WTC11 (cell line): ENCODE measurements at regions not wholly inside any gene's neighbourhood (a gene's known extent, or its start where the extent isn't known, plus 50 kb on each side); places are given as distances from the start of the nearest gene placed in this dataset.

Source experiments
- ELF4 ChIP-seq: sonication (generic); formaldehyde crosslinking; IDR thresholded peaks from 2 replicates; pipeline ENCODE4 v1.8.1; 2022; ENCODE audit warnings: low read depth, mild to moderate bottlenecking, moderate library complexity, missing genetic modification reagents
- GABPB1 ChIP-seq: sonication (generic); formaldehyde crosslinking; IDR thresholded peaks from 2 replicates; pipeline ENCODE4 v1.8.1; 2023; ENCODE audit warnings: mild to moderate bottlenecking, missing genetic modification reagents
- NFYB ChIP-seq: sonication (generic); formaldehyde crosslinking; conservative IDR thresholded peaks from 2 replicates; pipeline ENCODE4 v1.8.0; 2022; ENCODE audit warnings: low read depth, missing genetic modification reagents
- SP1 ChIP-seq: sonication (generic); formaldehyde crosslinking; conservative IDR thresholded peaks from 2 replicates; pipeline ENCODE4 v1.8.1; 2022; ENCODE audit warnings: missing genetic modification reagents
- TEAD1 ChIP-seq: sonication (generic); formaldehyde crosslinking; IDR thresholded peaks from 2 replicates; pipeline ENCODE4 v1.8.0; 2022; ENCODE audit warnings: mild to moderate bottlenecking, missing genetic modification reagents
- TF ChIP-seq, protein P1 (sequence below): sonication (generic); formaldehyde crosslinking; IDR thresholded peaks from 2 replicates; pipeline ENCODE4 v1.8.1; 2023; ENCODE audit warnings: mild to moderate bottlenecking, missing genetic modification reagents, moderate library complexity
- TF ChIP-seq, protein P2 (sequence below): sonication (generic); formaldehyde crosslinking; IDR thresholded peaks from 2 replicates; pipeline ENCODE4 v1.8.1; 2023; ENCODE audit warnings: mild to moderate bottlenecking, missing genetic modification reagents, borderline replicate concordance
- TF ChIP-seq, protein P3 (sequence below): fragments of 200-600 bp; IDR thresholded peaks from 2 replicates; pipeline ENCODE4 v1.8.0; 2022; ENCODE audit warnings: antibody characterized with exemption
- TF ChIP-seq, protein P4 (sequence below): sonication (generic); formaldehyde crosslinking; IDR thresholded peaks from 2 replicates; pipeline ENCODE4 v1.8.1; 2022; ENCODE audit warnings: missing genetic modification reagents, borderline replicate concordance
- TF ChIP-seq, protein P5 (sequence below): fragments of 250-450 bp; sonication (Bioruptor Pico); IDR thresholded peaks from 2 replicates; pipeline ENCODE4 v1.9.0; 2021; ENCODE audit warnings: mild to moderate bottlenecking
- TF ChIP-seq, protein P6 (sequence below): sonication (generic); formaldehyde crosslinking; IDR thresholded peaks from 2 replicates; pipeline ENCODE4 v1.8.0; 2022; ENCODE audit warnings: mild to moderate bottlenecking, missing genetic modification reagents
- TF ChIP-seq, protein P7 (sequence below): sonication (generic); formaldehyde crosslinking; conservative IDR thresholded peaks from 2 replicates; pipeline ENCODE4 v1.8.1; 2023; ENCODE audit warnings: mild to moderate bottlenecking, low read depth, missing genetic modification reagents, moderate library complexity

DNA sequence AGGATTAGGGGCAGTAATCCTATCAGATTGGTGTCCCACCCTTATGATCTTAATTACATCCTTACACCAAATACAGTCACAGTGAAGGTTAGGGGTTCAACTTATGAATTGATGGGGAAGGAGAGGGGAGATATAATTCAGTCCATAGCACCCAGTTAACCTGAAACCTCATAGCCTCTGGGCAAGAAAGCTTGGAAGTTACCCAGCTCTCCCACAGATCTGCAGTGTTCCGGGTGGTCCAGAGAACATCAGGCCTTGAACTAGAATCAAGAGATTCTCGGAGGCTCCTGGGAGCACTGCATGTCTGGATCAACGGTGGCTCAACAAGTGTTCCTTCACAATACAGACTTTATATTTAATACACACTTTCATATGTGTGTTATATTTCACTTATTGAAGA is 392.6 kb upstream of the MARCKS start:
- TF ChIP-seq, protein P1, sequence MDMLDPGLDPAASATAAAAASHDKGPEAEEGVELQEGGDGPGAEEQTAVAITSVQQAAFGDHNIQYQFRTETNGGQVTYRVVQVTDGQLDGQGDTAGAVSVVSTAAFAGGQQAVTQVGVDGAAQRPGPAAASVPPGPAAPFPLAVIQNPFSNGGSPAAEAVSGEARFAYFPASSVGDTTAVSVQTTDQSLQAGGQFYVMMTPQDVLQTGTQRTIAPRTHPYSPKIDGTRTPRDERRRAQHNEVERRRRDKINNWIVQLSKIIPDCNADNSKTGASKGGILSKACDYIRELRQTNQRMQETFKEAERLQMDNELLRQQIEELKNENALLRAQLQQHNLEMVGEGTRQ (CRISPR knock-in tag): no peak
- TF ChIP-seq, protein P2, sequence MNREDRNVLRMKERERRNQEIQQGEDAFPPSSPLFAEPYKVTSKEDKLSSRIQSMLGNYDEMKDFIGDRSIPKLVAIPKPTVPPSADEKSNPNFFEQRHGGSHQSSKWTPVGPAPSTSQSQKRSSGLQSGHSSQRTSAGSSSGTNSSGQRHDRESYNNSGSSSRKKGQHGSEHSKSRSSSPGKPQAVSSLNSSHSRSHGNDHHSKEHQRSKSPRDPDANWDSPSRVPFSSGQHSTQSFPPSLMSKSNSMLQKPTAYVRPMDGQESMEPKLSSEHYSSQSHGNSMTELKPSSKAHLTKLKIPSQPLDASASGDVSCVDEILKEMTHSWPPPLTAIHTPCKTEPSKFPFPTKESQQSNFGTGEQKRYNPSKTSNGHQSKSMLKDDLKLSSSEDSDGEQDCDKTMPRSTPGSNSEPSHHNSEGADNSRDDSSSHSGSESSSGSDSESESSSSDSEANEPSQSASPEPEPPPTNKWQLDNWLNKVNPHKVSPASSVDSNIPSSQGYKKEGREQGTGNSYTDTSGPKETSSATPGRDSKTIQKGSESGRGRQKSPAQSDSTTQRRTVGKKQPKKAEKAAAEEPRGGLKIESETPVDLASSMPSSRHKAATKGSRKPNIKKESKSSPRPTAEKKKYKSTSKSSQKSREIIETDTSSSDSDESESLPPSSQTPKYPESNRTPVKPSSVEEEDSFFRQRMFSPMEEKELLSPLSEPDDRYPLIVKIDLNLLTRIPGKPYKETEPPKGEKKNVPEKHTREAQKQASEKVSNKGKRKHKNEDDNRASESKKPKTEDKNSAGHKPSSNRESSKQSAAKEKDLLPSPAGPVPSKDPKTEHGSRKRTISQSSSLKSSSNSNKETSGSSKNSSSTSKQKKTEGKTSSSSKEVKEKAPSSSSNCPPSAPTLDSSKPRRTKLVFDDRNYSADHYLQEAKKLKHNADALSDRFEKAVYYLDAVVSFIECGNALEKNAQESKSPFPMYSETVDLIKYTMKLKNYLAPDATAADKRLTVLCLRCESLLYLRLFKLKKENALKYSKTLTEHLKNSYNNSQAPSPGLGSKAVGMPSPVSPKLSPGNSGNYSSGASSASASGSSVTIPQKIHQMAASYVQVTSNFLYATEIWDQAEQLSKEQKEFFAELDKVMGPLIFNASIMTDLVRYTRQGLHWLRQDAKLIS (CRISPR knock-in tag): no peak
- TF ChIP-seq TEAD1 (no peak), ELF4 (CRISPR knock-in tag) (no peak), GABPB1 (CRISPR knock-in tag) (no peak), SP1 (CRISPR knock-in tag) (no peak), NFYB (CRISPR knock-in tag) (no peak)
- TF ChIP-seq, protein P3, sequence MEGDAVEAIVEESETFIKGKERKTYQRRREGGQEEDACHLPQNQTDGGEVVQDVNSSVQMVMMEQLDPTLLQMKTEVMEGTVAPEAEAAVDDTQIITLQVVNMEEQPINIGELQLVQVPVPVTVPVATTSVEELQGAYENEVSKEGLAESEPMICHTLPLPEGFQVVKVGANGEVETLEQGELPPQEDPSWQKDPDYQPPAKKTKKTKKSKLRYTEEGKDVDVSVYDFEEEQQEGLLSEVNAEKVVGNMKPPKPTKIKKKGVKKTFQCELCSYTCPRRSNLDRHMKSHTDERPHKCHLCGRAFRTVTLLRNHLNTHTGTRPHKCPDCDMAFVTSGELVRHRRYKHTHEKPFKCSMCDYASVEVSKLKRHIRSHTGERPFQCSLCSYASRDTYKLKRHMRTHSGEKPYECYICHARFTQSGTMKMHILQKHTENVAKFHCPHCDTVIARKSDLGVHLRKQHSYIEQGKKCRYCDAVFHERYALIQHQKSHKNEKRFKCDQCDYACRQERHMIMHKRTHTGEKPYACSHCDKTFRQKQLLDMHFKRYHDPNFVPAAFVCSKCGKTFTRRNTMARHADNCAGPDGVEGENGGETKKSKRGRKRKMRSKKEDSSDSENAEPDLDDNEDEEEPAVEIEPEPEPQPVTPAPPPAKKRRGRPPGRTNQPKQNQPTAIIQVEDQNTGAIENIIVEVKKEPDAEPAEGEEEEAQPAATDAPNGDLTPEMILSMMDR: no peak
- TF ChIP-seq, protein P4, sequence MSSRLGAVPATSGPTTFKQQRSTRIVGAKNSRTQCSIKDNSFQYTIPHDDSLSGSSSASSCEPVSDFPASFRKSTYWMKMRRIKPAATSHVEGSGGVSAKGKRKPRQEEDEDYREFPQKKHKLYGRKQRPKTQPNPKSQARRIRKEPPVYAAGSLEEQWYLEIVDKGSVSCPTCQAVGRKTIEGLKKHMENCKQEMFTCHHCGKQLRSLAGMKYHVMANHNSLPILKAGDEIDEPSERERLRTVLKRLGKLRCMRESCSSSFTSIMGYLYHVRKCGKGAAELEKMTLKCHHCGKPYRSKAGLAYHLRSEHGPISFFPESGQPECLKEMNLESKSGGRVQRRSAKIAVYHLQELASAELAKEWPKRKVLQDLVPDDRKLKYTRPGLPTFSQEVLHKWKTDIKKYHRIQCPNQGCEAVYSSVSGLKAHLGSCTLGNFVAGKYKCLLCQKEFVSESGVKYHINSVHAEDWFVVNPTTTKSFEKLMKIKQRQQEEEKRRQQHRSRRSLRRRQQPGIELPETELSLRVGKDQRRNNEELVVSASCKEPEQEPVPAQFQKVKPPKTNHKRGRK (CRISPR knock-in tag): no peak
- TF ChIP-seq, protein P5, sequence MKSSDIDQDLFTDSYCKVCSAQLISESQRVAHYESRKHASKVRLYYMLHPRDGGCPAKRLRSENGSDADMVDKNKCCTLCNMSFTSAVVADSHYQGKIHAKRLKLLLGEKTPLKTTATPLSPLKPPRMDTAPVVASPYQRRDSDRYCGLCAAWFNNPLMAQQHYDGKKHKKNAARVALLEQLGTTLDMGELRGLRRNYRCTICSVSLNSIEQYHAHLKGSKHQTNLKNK (CRISPR knock-in tag): no peak
- TF ChIP-seq, protein P6, sequence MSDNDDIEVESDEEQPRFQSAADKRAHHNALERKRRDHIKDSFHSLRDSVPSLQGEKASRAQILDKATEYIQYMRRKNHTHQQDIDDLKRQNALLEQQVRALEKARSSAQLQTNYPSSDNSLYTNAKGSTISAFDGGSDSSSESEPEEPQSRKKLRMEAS (CRISPR knock-in tag): no peak
- TF ChIP-seq, protein P7, sequence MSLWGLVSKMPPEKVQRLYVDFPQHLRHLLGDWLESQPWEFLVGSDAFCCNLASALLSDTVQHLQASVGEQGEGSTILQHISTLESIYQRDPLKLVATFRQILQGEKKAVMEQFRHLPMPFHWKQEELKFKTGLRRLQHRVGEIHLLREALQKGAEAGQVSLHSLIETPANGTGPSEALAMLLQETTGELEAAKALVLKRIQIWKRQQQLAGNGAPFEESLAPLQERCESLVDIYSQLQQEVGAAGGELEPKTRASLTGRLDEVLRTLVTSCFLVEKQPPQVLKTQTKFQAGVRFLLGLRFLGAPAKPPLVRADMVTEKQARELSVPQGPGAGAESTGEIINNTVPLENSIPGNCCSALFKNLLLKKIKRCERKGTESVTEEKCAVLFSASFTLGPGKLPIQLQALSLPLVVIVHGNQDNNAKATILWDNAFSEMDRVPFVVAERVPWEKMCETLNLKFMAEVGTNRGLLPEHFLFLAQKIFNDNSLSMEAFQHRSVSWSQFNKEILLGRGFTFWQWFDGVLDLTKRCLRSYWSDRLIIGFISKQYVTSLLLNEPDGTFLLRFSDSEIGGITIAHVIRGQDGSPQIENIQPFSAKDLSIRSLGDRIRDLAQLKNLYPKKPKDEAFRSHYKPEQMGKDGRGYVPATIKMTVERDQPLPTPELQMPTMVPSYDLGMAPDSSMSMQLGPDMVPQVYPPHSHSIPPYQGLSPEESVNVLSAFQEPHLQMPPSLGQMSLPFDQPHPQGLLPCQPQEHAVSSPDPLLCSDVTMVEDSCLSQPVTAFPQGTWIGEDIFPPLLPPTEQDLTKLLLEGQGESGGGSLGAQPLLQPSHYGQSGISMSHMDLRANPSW (CRISPR knock-in tag): no peak
